Ovary (tissue), 7 donors: ENCODE measurements at regions not wholly inside any gene's neighbourhood (a gene's known extent, or its start where the extent isn't known, plus 50 kb on each side); places are given as distances from the start of the nearest gene placed in this dataset.
A peak's percentile ranks its signal among the peaks of the same experiment; 100 is the strongest.

ENCODE experiments used
- DNase-seq, 5 donors: peaks; one replicate each; pipeline ENCODE4 v3.0.0-alpha.2; 2019 to 2020
- H3K27ac ChIP-seq, 2 donors: fragments of 200-600 bp; one replicate each; pipeline versions ENCODE4 v1.5.1 to v1.8.0; 2019 to 2022
- H3K27me3 ChIP-seq: fragments of 200-600 bp; one replicate; pipeline ENCODE4 v1.8.0; 2022
- H3K36me3 ChIP-seq: fragments of 200-600 bp; sonication (generic); one replicate; pipeline ENCODE4 v1.5.1; 2019
- H3K4me1 ChIP-seq: one replicate; pipeline ENCODE4 v1.8.1; 2013; ENCODE audit warnings: mild to moderate bottlenecking, moderate library complexity; ENCODE audit not compliant: insufficient read depth
- H3K4me3 ChIP-seq: fragments of 200-600 bp; sonication (generic); one replicate; pipeline ENCODE4 v1.5.1; 2017
- H3K9me3 ChIP-seq, 2 donors: fragments of 200-600 bp in 1 of 2; sonication (generic) in 1 of 2; one replicate each; pipeline versions ENCODE4 v1.5.1 to v1.8.1; 2013 to 2019; ENCODE audit warnings: mild to moderate bottlenecking in 1 of 2, moderate library complexity in 1 of 2
- EP300 ChIP-seq: sonication (generic); formaldehyde crosslinking; IDR thresholded peaks from one replicate; pipeline ENCODE4 v1.6.1; 2017; ENCODE audit warnings: antibody characterized with exemption
- POLR2A ChIP-seq: fragments of 450-650 bp; IDR thresholded peaks from one replicate; pipeline ENCODE4 v1.6.1; 2017; ENCODE audit warnings: antibody characterized with exemption, mild to moderate bottlenecking, moderate library complexity
- WGBS, 3 donors: extraction: QIAGEN DNeasy Blood & Tissue Kit in 1 of 3; methylation state at CpG; one replicate each; pipeline versions ENCODE4 v1.1.5 to v1.1.7; 2013 to 2017; 5-methylcytosine and 5-hydroxymethylcytosine counted together
- intact Hi-C, 4 donors: fragments of 100-400 bp; cut with DNase I; formaldehyde crosslinking; loops; one replicate each; pipeline versions ENCODE4 v1.11.0 to v1.15.1; 2022 to 2023
- TF ChIP-seq, protein P1 (sequence below), 3 donors: fragments of 450-650 bp in 2 of 3; fragments of 200-600 bp in 1 of 3; IDR thresholded peaks; one replicate each; pipeline versions ENCODE4 v1.5.1 to v1.8.0; 2016 to 2022; ENCODE audit warnings: antibody characterized with exemption in 3 of 3, mild to moderate bottlenecking in 1 of 3
- donor health status: DM: no; HTN: no; CAD: no; lungs with moderate emphysema.
- donor health status: DM: no; HTN: no; CAD: no.
- donor health status: Bipolar disorder and iron deficiency.
- donor health status: DM: no; HTN: no; CAD: no.
- donor health status: DM: yes; HTN: yes; CAD: no.

DNA sequence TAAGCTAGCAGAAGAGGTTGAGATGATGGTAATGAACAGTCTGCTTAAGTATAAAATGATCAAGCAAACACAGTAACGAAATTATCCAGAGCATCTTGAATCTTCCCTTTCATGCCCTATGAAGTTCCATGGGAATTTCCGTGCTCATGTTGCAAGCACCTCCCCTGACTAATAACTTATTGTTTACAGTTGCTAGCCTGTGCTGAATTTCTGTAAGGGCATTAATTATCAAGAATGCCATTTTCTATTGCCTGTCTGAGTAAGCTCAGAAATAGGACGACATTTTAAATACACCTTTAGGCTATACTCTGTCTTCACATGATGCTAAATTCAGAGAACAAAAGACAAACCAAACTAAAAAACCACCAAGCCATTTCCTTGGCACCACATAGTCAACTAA lies 257.5 kb upstream of the LRTM1 start:
- Histone ChIP-seq H3K36me3 (no peaks in the 10 kb centered on the region), H3K4me3 (no peak overlapping the region), H3K27me3 (no peaks in the 10 kb centered on the region), H3K27ac (no peak overlapping the region), H3K4me1 (no peaks in the 10 kb centered on the region), H3K9me3 (no peaks in the 10 kb centered on the region)
- TF ChIP-seq, protein P1, sequence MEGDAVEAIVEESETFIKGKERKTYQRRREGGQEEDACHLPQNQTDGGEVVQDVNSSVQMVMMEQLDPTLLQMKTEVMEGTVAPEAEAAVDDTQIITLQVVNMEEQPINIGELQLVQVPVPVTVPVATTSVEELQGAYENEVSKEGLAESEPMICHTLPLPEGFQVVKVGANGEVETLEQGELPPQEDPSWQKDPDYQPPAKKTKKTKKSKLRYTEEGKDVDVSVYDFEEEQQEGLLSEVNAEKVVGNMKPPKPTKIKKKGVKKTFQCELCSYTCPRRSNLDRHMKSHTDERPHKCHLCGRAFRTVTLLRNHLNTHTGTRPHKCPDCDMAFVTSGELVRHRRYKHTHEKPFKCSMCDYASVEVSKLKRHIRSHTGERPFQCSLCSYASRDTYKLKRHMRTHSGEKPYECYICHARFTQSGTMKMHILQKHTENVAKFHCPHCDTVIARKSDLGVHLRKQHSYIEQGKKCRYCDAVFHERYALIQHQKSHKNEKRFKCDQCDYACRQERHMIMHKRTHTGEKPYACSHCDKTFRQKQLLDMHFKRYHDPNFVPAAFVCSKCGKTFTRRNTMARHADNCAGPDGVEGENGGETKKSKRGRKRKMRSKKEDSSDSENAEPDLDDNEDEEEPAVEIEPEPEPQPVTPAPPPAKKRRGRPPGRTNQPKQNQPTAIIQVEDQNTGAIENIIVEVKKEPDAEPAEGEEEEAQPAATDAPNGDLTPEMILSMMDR (IDR thresholded peaks at IDR 0.05): no peak
- TF ChIP-seq EP300: no peak
- no peak for TF ChIP-seq POLR2A
- 82 to 86% (median 83%) methylated on average over 3 of the region's 3 CpGs for WGBS, 3 donors
- intact Hi-C loops: loop anchor here in 1 of 4 donors (5.0 kb wide), 1 partner anchor 223 kb away; no protein-coding TSS in a partner anchor
- no peak for DNase-seq

GRCh38 chr3:55183201-55183600 lies 255.3 kb upstream of the LRTM1 start:
- TF ChIP-seq POLR2A: no peak
- TF ChIP-seq, protein P1 (IDR thresholded peaks at IDR 0.05): no peak
- TF ChIP-seq EP300: no peak
- no peak overlapping the region for H3K4me3 ChIP-seq
- H3K36me3 ChIP-seq: no peaks in the 10 kb centered on the region
- intact Hi-C loops: loop anchor here in 1 of 4 donors (5.0 kb wide), 1 partner anchor 326 kb away; no protein-coding TSS in a partner anchor
- no peak for DNase-seq
- H3K27ac ChIP-seq: no peak overlapping the region
- no peaks in the 10 kb centered on the region for H3K4me1 ChIP-seq
- H3K27me3 ChIP-seq: no peaks in the 10 kb centered on the region
- H3K9me3 ChIP-seq: no peaks in the 10 kb centered on the region

DNA sequence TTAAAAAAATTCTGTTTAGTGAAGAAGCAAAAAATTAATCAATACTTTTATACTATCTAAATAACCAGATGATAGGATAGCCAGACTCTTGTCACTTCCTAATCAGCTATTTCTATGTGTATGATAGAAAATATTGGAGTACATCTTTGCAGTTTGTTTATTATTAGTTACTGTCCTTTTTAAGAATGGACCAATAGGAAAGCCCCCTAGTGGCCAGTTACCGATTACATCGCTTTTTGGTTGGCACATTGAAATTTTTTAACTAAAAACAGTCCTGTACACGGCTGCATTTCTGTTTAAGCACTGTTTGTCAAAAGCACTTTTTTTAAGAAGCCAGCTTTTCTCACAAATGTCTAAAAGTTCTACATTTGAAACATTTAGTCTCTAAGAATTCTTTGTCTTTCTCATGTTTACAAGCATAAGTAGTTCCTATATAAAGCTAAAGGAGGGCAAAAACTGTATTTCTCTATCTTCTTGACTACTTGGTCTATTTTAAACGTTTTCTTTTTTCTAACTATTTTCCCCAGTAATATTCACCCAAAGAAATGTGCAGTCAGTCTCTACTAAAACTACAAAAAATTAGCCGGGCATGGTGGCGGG lies 253.2 kb upstream of the LRTM1 start:
- Histone ChIP-seq H3K9me3 (no peaks in the 10 kb centered on the region), H3K4me3 (no peak overlapping the region), H3K27me3 (no peaks in the 10 kb centered on the region), H3K27ac (no peak overlapping the region), H3K4me1 (no peaks in the 10 kb centered on the region), H3K36me3 (no peaks in the 10 kb centered on the region)
- intact Hi-C loops: loop anchor here in 1 of 4 donors (5.0 kb wide), 1 partner anchor 324 kb away; no protein-coding TSS in a partner anchor
- no peak for TF ChIP-seq EP300
- no peak for TF ChIP-seq POLR2A
- TF ChIP-seq, protein P1 (IDR thresholded peaks at IDR 0.05): peak; percentile 47 to 64 (median 57)
- WGBS, 3 donors: 35 to 38% (median 38%) methylated on average over 6 of the region's 6 CpGs
- peak in 1 of 5 donors; percentile 40 for DNase-seq

- DNase-seq: no peak
- 78 to 85% (median 85%) methylated on average over 3 of the region's 3 CpGs for WGBS, 3 donors
- Histone ChIP-seq H3K4me1 (no peaks in the 10 kb centered on the region), H3K27me3 (no peaks in the 10 kb centered on the region), H3K4me3 (no peak overlapping the region), H3K27ac (no peak overlapping the region), H3K9me3 (no peaks in the 10 kb centered on the region), H3K36me3 (no peaks in the 10 kb centered on the region)
- intact Hi-C loops: loop anchor here in 1 of 4 donors (5.0 kb wide), 1 partner anchor 323 kb away; no protein-coding TSS in a partner anchor
- no peak for TF ChIP-seq POLR2A
- no peak for TF ChIP-seq EP300
- TF ChIP-seq, protein P1 (IDR thresholded peaks at IDR 0.05): no peak
Observed at GRCh38 chr3:55180161-55180560, 252.3 kb upstream of the LRTM1 start.
